Liver (tissue), 3 donors: ENCODE measurements at regions not wholly inside any gene's neighbourhood (a gene's known extent, or its start where the extent isn't known, plus 50 kb on each side); places are given as distances from the start of the nearest gene placed in this dataset.

Source experiments
- ATF3 ChIP-seq: IDR thresholded peaks from 2 replicates; pipeline ENCODE4 v1.6.1; 2016; ENCODE audit warnings: antibody characterized with exemption
- CTCF ChIP-seq: fragments of 150-350 bp; IDR thresholded peaks from 2 replicates; pipeline ENCODE4 v1.5.1; 2017; ENCODE audit warnings: improper control_type of control experiment, low read depth, low read length; ENCODE audit not compliant: missing input control
- EGR1 ChIP-seq, 2 donors: IDR thresholded peaks; 2 replicates each; pipeline ENCODE4 v1.6.1; 2016 to 2018; ENCODE audit warnings: antibody characterized with exemption in 2 of 2, low read depth in 2 of 2
- GABPA ChIP-seq, 2 donors: IDR thresholded peaks in 1 of 2; conservative IDR thresholded peaks in 1 of 2; 2 replicates each; pipeline ENCODE4 v1.6.1; 2016; ENCODE audit warnings: antibody characterized with exemption in 2 of 2, mild to moderate bottlenecking in 1 of 2, moderate library complexity in 1 of 2
- JUND ChIP-seq, 2 donors: IDR thresholded peaks; 2 replicates each; pipeline ENCODE4 v1.6.1; 2016; ENCODE audit warnings: antibody characterized with exemption in 2 of 2
- RAD21 ChIP-seq, 2 donors: IDR thresholded peaks; 2 replicates each; pipeline ENCODE4 v1.6.1; 2016; ENCODE audit warnings: antibody characterized with exemption in 2 of 2, mild to moderate bottlenecking in 2 of 2
- SP1 ChIP-seq: IDR thresholded peaks from 2 replicates; pipeline ENCODE4 v1.6.1; 2018; ENCODE audit warnings: antibody characterized with exemption, mild to moderate bottlenecking
- TAF1 ChIP-seq: conservative IDR thresholded peaks from 2 replicates; pipeline ENCODE4 v1.6.1; 2016; ENCODE audit warnings: antibody characterized with exemption, mild to moderate bottlenecking
- YY1 ChIP-seq: IDR thresholded peaks from 2 replicates; pipeline ENCODE4 v1.6.1; 2016; ENCODE audit warnings: antibody characterized with exemption, mild to moderate bottlenecking
- donor health status: healthy.
- donor health status: healthy.

GRCh38 chr16:77014441-77014840 is 176.5 kb upstream of the MON1B start:
- TF ChIP-seq SP1, result no peak
- no peak for TF ChIP-seq CTCF
- no peak for TF ChIP-seq RAD21 (IDR thresholded peaks at IDR 0.05)
- TF ChIP-seq TAF1, result no peak
- no peak for TF ChIP-seq GABPA (IDR thresholded peaks at IDR 0.05 in 1 of 2, conservative IDR thresholded peaks at IDR 0.05 in 1 of 2)
- TF ChIP-seq JUND (IDR thresholded peaks at IDR 0.05), result no peak
- TF ChIP-seq EGR1 (IDR thresholded peaks at IDR 0.05; ENCODE audit: low read depth in 2 of 2), result no peak
- TF ChIP-seq ATF3, result no peak
- no peak for TF ChIP-seq YY1
